GM12878 (cell line): ENCODE measurements at regions not wholly inside any gene's neighbourhood (a gene's known extent, or its start where the extent isn't known, plus 50 kb on each side); places are given as distances from the start of the nearest gene placed in this dataset.

Experiments used
- ATAC-seq: fragments of 200-7000 bp; cut with Tn5 transposase; 3 replicates; pipeline ENCODE4 v1.9.1; 2020; ENCODE audit warnings: mild to moderate bottlenecking, moderate library complexity
- BruUV-seq: library from RNA; stranded (reverse); fragments of 400-500 nt; replicated peaks from 2 replicates; lab custom pipeline; 2021; lab: Mats Ljungman, UMichigan
- CTCF ChIA-PET: fragments of 300-600 bp; sonication (Branson Sonifier 250); formaldehyde crosslinking; extraction: SDS; loops from one replicate; lab custom pipeline; 2021; ENCODE audit warnings: inconsistent platforms; lab: Yijun Ruan, JAX
- POLR2A ChIA-PET: fragments of 350-600 bp; formaldehyde crosslinking; extraction: SDS; loops from one replicate; lab custom pipeline; 2021; ENCODE audit warnings: inconsistent platforms; lab: Charles Lee
- RAD21 ChIA-PET: fragments of 300-600 bp; sonication (Branson Sonifier 250); formaldehyde crosslinking; loops from one replicate; lab custom pipeline; 2023; ENCODE audit warnings: antibody characterized with exemption; ENCODE audit not compliant: unreplicated experiment; lab: Charles Lee
- SMC1A ChIA-PET: fragments of 300-600 bp; sonication (Branson Sonifier 250); formaldehyde crosslinking; loops from one replicate; lab custom pipeline; 2023; ENCODE audit not compliant: unreplicated experiment, uncharacterized antibody; lab: Charles Lee
- DNase-seq: peaks from one replicate; pipeline ENCODE4 v3.0.0-alpha.2; 2011; ENCODE audit warnings: low read depth, low spot score
- FAIRE-seq: peaks from 3 replicates; lab custom pipeline; 2011; peaks lifted over from hg19 to GRCh38; lab: Jason Lieb, UNC
- H2AFZ ChIP-seq: 2 replicates; pipeline ENCODE4 v1.6.0; 2011; ENCODE audit warnings: low read depth, low read length, control low read depth; ENCODE audit not compliant: control insufficient read depth
- H3K27ac ChIP-seq: 2 replicates; pipeline ENCODE4 v1.5.1; 2011; ENCODE audit warnings: control low read depth; ENCODE audit not compliant: control insufficient read depth, insufficient read depth
- H3K27me3 ChIP-seq, 2 experiments: replicated peaks in 1 of 2; 2 replicates each; pipeline versions ENCODE4 v1.6.0 to v1.6.1; 2011; ENCODE audit warnings: low read length in 1 of 2; ENCODE audit not compliant: control insufficient read depth in 2 of 2, insufficient read depth in 2 of 2
- H3K36me3 ChIP-seq, 2 experiments: 2 replicates each; pipeline ENCODE4 v1.5.1; 2011; ENCODE audit warnings: low read length in 1 of 2; ENCODE audit not compliant: control insufficient read depth in 2 of 2, insufficient read depth in 2 of 2
- H3K4me1 ChIP-seq: 2 replicates; pipeline ENCODE4 v1.6.1; 2011; ENCODE audit warnings: mild to moderate bottlenecking, low read length, moderate library complexity, mixed read lengths; ENCODE audit not compliant: control insufficient read depth, insufficient read depth
- H3K4me2 ChIP-seq: 2 replicates; pipeline ENCODE4 v1.6.0; 2011; ENCODE audit warnings: control low read depth; ENCODE audit not compliant: control insufficient read depth, insufficient read depth
- H3K4me3 ChIP-seq: fragments of 200-600 bp; sonication (generic); 2 replicates; pipeline ENCODE4 v1.5.1; 2016
- H3K79me2 ChIP-seq: 2 replicates; pipeline ENCODE4 v1.6.0; 2011; ENCODE audit warnings: low read length; ENCODE audit not compliant: control insufficient read depth, insufficient read depth
- H3K9ac ChIP-seq: 2 replicates; pipeline ENCODE4 v1.8.0; 2011; ENCODE audit warnings: low read length, control low read depth, mixed read lengths; ENCODE audit not compliant: control insufficient read depth, insufficient read depth
- H3K9me3 ChIP-seq: replicated peaks from 3 replicates; pipeline ENCODE4 v1.5.1; 2011; ENCODE audit warnings: mild to moderate bottlenecking, low read length; ENCODE audit not compliant: control insufficient read depth, insufficient read depth
- H4K20me1 ChIP-seq: 2 replicates; pipeline ENCODE4 v1.6.0; 2011; ENCODE audit not compliant: control insufficient read depth, insufficient read depth
- GABPA ChIP-seq: IDR thresholded peaks from 2 replicates; pipeline ENCODE4 v1.6.1; 2014; ENCODE audit warnings: antibody characterized with exemption, low read depth, mild to moderate bottlenecking, inconsistent platforms
- KDM1A ChIP-seq: fragments of 200-600 bp; sonication (generic); IDR thresholded peaks from 2 replicates; pipeline ENCODE4 v1.6.1; 2016; ENCODE audit warnings: borderline replicate concordance
- NR2C2 ChIP-seq: IDR thresholded peaks from 2 replicates; pipeline ENCODE4 v1.6.1; 2011; ENCODE audit warnings: borderline replicate concordance, low read depth; ENCODE audit not compliant: control insufficient read depth, insufficient read length
- SMAD5 ChIP-seq: IDR thresholded peaks from 2 replicates; pipeline ENCODE4 v1.6.1; 2016; ENCODE audit warnings: antibody characterized with exemption, low read depth
- ZSCAN29 ChIP-seq: fragments of 450-650 bp; IDR thresholded peaks from 2 replicates; pipeline ENCODE4 v1.6.1; 2017; ENCODE audit warnings: mild to moderate bottlenecking, moderate library complexity
- WGBS: methylation state at CpG from one replicate; pipeline ENCODE4 v1.1.6; 2016; ENCODE audit warnings: low lambda C conversion rate; ENCODE audit not compliant: insufficient replicate concordance, insufficient coverage; ENCODE audit errors: missing lambda C conversion rate; 5-methylcytosine and 5-hydroxymethylcytosine counted together
- in situ Hi-C: fragments of 300-500 bp; cut with MboI; formaldehyde crosslinking; loops from 9 replicates; pipeline ENCODE4 v1.14.3; 2018; ENCODE audit warnings: mixed read lengths
- intact Hi-C: fragments of 100-400 bp; cut with micrococcal nuclease; formaldehyde crosslinking; loops from one replicate; pipeline ENCODE4 v1.14.2; 2022; ENCODE audit not compliant: unreplicated experiment
- TF ChIP-seq, protein P1 (sequence below): fragments of 450-650 bp; IDR thresholded peaks from 2 replicates; pipeline ENCODE4 v1.6.1; 2018; ENCODE audit warnings: mild to moderate bottlenecking, low read depth, moderate library complexity; ENCODE audit not compliant: partially characterized antibody
- TF ChIP-seq, protein P2 (sequence below): fragments of 450-650 bp; formaldehyde crosslinking; IDR thresholded peaks from 2 replicates; pipeline ENCODE4 v1.4.0; 2020; ENCODE audit warnings: mild to moderate bottlenecking, moderate library complexity

DNA sequence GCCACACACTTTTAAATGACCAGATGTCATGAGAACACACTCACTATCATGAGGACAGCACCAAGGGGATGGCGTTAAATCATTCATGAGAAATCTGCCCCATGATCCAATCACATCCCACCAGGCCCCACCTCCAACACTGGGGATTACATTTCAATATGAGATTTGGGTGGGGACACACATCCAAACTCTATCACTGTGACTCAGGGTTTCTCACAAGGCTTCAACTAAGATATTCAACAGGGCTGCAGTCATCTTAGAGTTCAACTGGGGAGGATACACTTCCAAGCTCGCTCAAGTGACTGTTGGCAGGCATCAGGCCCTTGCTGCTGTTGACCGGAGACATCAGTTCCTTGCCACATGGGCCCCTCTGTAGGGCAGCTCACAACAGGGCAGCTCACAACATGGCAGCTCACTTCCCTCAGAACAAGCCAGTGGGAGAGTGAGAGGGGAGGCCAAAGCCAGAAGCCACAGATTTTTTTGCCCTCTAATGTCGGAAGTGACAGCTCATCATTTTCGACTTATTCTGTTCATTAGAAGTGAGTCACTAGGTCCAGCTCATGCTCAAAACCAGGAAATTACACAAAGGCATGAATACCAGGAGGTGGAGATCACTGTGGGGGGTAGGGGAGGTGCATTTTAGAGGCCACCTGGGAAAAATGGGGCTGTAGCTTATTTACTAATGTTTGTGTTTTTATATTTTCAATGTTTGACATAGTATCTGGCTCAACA lies 50.8 kb upstream of the PTHLH start:
- Histone ChIP-seq H3K36me3 (no peaks in the 10 kb centered on the region), H3K79me2 (no peaks in the 10 kb centered on the region), H3K4me2 (no peak overlapping the region), H3K4me1 (no peaks in the 10 kb centered on the region), H3K9me3 (no peaks in the 10 kb centered on the region), H3K4me3 (no peak overlapping the region), H3K27ac (no peak overlapping the region), H4K20me1 (no peaks in the 10 kb centered on the region), H2AFZ (no peak overlapping the region), H3K9ac (no peak overlapping the region), H3K27me3 (no peaks in the 10 kb centered on the region; a peak in 1 of 4 replicates)
- ChIA-PET POLR2A (no interaction called here), RAD21 (no interaction called here), CTCF (interaction anchor here (0.6 kb wide), 1 partner anchor 1052 kb away, joined by 4 read pairs; no protein-coding TSS in a partner anchor), SMC1A (no interaction called here)
- FAIRE-seq = no peak
- BruUV-seq = no TSS peak
- DNase-seq = no peak
- intact Hi-C loops (no loop called here), in situ Hi-C loops (no loop called here)
- no peak for ATAC-seq
- no peak for TF ChIP-seq KDM1A
- no peak for TF ChIP-seq SMAD5
- TF ChIP-seq GABPA = no peak
- TF ChIP-seq NR2C2 = no peak
- TF ChIP-seq, protein P1, sequence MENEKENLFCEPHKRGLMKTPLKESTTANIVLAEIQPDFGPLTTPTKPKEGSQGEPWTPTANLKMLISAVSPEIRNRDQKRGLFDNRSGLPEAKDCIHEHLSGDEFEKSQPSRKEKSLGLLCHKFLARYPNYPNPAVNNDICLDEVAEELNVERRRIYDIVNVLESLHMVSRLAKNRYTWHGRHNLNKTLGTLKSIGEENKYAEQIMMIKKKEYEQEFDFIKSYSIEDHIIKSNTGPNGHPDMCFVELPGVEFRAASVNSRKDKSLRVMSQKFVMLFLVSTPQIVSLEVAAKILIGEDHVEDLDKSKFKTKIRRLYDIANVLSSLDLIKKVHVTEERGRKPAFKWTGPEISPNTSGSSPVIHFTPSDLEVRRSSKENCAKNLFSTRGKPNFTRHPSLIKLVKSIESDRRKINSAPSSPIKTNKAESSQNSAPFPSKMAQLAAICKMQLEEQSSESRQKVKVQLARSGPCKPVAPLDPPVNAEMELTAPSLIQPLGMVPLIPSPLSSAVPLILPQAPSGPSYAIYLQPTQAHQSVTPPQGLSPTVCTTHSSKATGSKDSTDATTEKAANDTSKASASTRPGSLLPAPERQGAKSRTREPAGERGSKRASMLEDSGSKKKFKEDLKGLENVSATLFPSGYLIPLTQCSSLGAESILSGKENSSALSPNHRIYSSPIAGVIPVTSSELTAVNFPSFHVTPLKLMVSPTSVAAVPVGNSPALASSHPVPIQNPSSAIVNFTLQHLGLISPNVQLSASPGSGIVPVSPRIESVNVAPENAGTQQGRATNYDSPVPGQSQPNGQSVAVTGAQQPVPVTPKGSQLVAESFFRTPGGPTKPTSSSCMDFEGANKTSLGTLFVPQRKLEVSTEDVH = no peak
- TF ChIP-seq, protein P2, sequence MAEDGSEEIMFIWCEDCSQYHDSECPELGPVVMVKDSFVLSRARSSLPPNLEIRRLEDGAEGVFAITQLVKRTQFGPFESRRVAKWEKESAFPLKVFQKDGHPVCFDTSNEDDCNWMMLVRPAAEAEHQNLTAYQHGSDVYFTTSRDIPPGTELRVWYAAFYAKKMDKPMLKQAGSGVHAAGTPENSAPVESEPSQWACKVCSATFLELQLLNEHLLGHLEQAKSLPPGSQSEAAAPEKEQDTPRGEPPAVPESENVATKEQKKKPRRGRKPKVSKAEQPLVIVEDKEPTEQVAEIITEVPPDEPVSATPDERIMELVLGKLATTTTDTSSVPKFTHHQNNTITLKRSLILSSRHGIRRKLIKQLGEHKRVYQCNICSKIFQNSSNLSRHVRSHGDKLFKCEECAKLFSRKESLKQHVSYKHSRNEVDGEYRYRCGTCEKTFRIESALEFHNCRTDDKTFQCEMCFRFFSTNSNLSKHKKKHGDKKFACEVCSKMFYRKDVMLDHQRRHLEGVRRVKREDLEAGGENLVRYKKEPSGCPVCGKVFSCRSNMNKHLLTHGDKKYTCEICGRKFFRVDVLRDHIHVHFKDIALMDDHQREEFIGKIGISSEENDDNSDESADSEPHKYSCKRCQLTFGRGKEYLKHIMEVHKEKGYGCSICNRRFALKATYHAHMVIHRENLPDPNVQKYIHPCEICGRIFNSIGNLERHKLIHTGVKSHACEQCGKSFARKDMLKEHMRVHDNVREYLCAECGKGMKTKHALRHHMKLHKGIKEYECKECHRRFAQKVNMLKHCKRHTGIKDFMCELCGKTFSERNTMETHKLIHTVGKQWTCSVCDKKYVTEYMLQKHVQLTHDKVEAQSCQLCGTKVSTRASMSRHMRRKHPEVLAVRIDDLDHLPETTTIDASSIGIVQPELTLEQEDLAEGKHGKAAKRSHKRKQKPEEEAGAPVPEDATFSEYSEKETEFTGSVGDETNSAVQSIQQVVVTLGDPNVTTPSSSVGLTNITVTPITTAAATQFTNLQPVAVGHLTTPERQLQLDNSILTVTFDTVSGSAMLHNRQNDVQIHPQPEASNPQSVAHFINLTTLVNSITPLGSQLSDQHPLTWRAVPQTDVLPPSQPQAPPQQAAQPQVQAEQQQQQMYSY (CRISPR knock-in tag) = no peak
- TF ChIP-seq ZSCAN29 = no peak
- WGBS = 42% methylated on average over 5 of the region's 5 CpGs
